ENCODE measurements at regions not wholly inside any gene's neighbourhood (a gene's known extent, or its start where the extent isn't known, plus 50 kb on each side); places are given as distances from the start of the nearest gene placed in this dataset.

- TF ChIP-seq GATA2 (IDR thresholded peaks at IDR 0.05; ENCODE audit: low read depth, low read length), result no peak
- TF ChIP-seq GATA3 (IDR thresholded peaks at IDR 0.05; ENCODE audit: low read depth, low read length), result no peak
Measured at GRCh38 chr16:9144106-9144505, 52.7 kb downstream of the HAPSTR1 start.

Measured in SH-SY5Y (cell line).